B cell (primary cell): ENCODE measurements at regions not wholly inside any gene's neighbourhood (a gene's known extent, or its start where the extent isn't known, plus 50 kb on each side); places are given as distances from the start of the nearest gene placed in this dataset.

ENCODE experiments used
- ATAC-seq: fragments of 200-7000 bp; cut with Tn5 transposase; one replicate; pipeline ENCODE4 v1.10.0; 2021; ENCODE audit warnings: low read depth, mild to moderate bottlenecking, moderate number of reproducible peaks, moderate library complexity
- CTCF ChIA-PET: fragments of 350-600 bp; sonication (Branson Sonifier 250); formaldehyde crosslinking; loops from one replicate; lab custom pipeline; 2021; ENCODE audit warnings: antibody characterized with exemption, inconsistent platforms; lab: Charles Lee
- POLR2A ChIA-PET: fragments of 350-600 bp; sonication (Branson Sonifier 250); formaldehyde crosslinking; loops from one replicate; lab custom pipeline; 2021; ENCODE audit warnings: antibody characterized with exemption; lab: Charles Lee
- DNase-seq: peaks from one replicate; pipeline ENCODE4 v3.0.0; 2013
- H2AFZ ChIP-seq: 2 replicates; pipeline ENCODE4 v1.6.1; 2012; ENCODE audit warnings: mild to moderate bottlenecking, low read depth, low read length; ENCODE audit not compliant: insufficient read depth, poor library complexity, severe bottlenecking
- H3K27ac ChIP-seq, 2 donors: 1 replicate in 1 of 2; 2 replicates in 1 of 2; pipeline ENCODE4 v1.5.1; 2012 to 2013; ENCODE audit warnings: low read length in 2 of 2, mild to moderate bottlenecking in 2 of 2, moderate library complexity in 1 of 2
- H3K27me3 ChIP-seq, 4 experiments: fragments of 200-600 bp in 1 of 4; sonication (generic) in 1 of 4; replicated peaks in 1 of 4; 1 replicate in 2 of 4; 2 replicates in 2 of 4; pipeline versions ENCODE4 v1.6.1 to v1.7.0; 2013 to 2016; ENCODE audit warnings: low read length in 3 of 4, mild to moderate bottlenecking in 2 of 4, mixed read lengths in 1 of 4, moderate library complexity in 1 of 4; ENCODE audit not compliant: insufficient read depth in 4 of 4, control insufficient read depth in 3 of 4; ENCODE audit errors: control extremely low read depth in 1 of 4
- H3K36me3 ChIP-seq, 2 experiments: replicated peaks in 1 of 2; 1 replicate in 1 of 2; 2 replicates in 1 of 2; pipeline versions ENCODE4 v1.6.1 to v1.7.1; 2013; ENCODE audit warnings: low read length in 1 of 2; ENCODE audit not compliant: insufficient read depth in 2 of 2, control insufficient read depth in 1 of 2; ENCODE audit errors: control extremely low read depth in 1 of 2, extremely low read depth in 1 of 2
- H3K4me1 ChIP-seq, 2 donors: fragments of 200-600 bp in 1 of 2; sonication (generic) in 1 of 2; 1 replicate in 1 of 2; 2 replicates in 1 of 2; pipeline versions ENCODE4 v1.5.1 to v1.6.1; 2013 to 2017; ENCODE audit warnings: low read length in 2 of 2; ENCODE audit not compliant: control insufficient read depth in 2 of 2, insufficient read depth in 2 of 2
- H3K4me2 ChIP-seq: replicated peaks from 2 replicates; pipeline ENCODE3; 2012; ENCODE audit warnings: mild to moderate bottlenecking, low read depth, low read length; ENCODE audit not compliant: poor library complexity, severe bottlenecking
- H3K4me3 ChIP-seq, 5 experiments: fragments of 200-600 bp in 1 of 5; sonication (generic) in 1 of 5; 1 replicate in 3 of 5; 2 replicates in 2 of 5; pipeline versions ENCODE4 v1.5.1 to v1.7.0; 2011 to 2016; ENCODE audit warnings: low read length in 4 of 5, mild to moderate bottlenecking in 4 of 5, low read depth in 2 of 5, control low read depth in 1 of 5, moderate library complexity in 1 of 5; ENCODE audit not compliant: insufficient read depth in 1 of 5; ENCODE audit errors: control extremely low read depth in 1 of 5, extremely low read depth in 1 of 5
- H3K79me2 ChIP-seq: fragments of 200-600 bp; sonication (generic); one replicate; pipeline ENCODE4 v1.6.0; 2016; ENCODE audit warnings: low read length; ENCODE audit not compliant: control insufficient read depth, insufficient read depth
- H3K9ac ChIP-seq: fragments of 200-600 bp; sonication (generic); 2 replicates; pipeline ENCODE4 v1.6.1; 2017; ENCODE audit warnings: mild to moderate bottlenecking, low read length, moderate library complexity
- H3K9me3 ChIP-seq, 3 donors: one replicate each; pipeline versions ENCODE4 v1.6.1 to v1.7.1; 2013; ENCODE audit warnings: low read length in 2 of 3; ENCODE audit not compliant: control insufficient read depth in 2 of 3, insufficient read depth in 1 of 3; ENCODE audit errors: control extremely low read depth in 1 of 3
- H4K20me1 ChIP-seq: 2 replicates; pipeline ENCODE4 v1.6.0; 2012; ENCODE audit warnings: mild to moderate bottlenecking, low read length; ENCODE audit not compliant: insufficient read depth, control insufficient read depth, poor library complexity, severe bottlenecking
- H3K27ac Mint-ChIP-seq: one replicate; pipeline ENCODE4 v1.8.0; 2021; ENCODE audit warnings: mixed read lengths
- H3K27me3 Mint-ChIP-seq: one replicate; pipeline ENCODE4 v1.8.0; 2021; ENCODE audit warnings: mixed read lengths
- H3K4me1 Mint-ChIP-seq: one replicate; pipeline ENCODE4 v1.8.0; 2021; ENCODE audit warnings: mixed read lengths
- H3K4me3 Mint-ChIP-seq: one replicate; pipeline ENCODE4 v1.8.0; 2021; ENCODE audit warnings: mixed read lengths
- H3K9me3 Mint-ChIP-seq: one replicate; pipeline ENCODE4 v1.8.0; 2022; ENCODE audit warnings: mixed read lengths; ENCODE audit not compliant: insufficient read depth
- EZH2 ChIP-seq: IDR thresholded peaks from 2 replicates; pipeline ENCODE4 v1.6.1; 2012; ENCODE audit warnings: borderline replicate concordance, low read depth, mild to moderate bottlenecking, moderate library complexity, low read length; ENCODE audit not compliant: insufficient read depth, poor library complexity, severe bottlenecking
- WGBS: methylation state at CpG from one replicate; pipeline ENCODE4 v1.1.5; 2013; ENCODE audit warnings: missing lambda C conversion rate; ENCODE audit not compliant: insufficient coverage; 5-methylcytosine and 5-hydroxymethylcytosine counted together
- intact Hi-C: fragments of 100-400 bp; cut with micrococcal nuclease; formaldehyde crosslinking; loops from one replicate; pipeline ENCODE4 v1.10.0; 2022
- TF ChIP-seq, protein P1 (sequence below): fragments of 200-600 bp; IDR thresholded peaks from one replicate; pipeline ENCODE4 v1.8.0; 2022; ENCODE audit warnings: antibody characterized with exemption, mild to moderate bottlenecking

DNA sequence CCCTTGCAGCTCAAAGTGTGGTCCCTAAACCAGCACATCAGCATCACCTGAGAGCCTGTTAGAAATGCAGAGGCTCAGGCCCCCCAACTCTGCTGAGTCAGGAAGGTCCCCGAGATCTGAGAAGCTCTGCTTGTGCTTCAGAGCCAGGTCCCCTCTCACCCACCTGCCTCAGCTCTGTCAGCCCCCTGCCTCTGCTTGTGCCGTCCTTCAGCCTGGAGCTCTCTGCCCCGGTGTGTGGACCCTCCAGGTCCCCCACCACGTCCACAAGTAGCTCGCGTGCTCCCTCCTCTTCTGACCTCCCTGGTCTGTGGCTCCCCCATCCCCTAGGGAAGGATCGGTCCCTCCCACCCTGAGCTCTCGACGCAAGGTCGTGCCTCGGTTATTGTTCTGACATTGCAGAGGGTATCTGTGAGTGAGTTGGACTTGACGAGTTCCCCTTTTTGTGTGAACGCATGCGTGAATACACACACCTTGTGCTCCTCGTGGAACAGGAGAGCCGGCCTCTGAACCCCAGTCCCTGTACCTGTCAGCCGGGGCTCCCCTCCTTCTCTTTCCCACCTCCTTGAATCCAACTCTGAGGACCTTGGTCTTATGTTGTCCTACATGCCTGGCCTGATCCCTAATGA lies 75.5 kb upstream of the TAF1B start:
- Mint-ChIP-seq H3K27ac (no peak overlapping the region), H3K27me3 (peaks cover 24% of the 10 kb centered on the region), H3K4me1 (peaks cover 30% of the 10 kb centered on the region), H3K4me3 (peak overlapping the region; percentile 20), H3K9me3 (no peaks in the 10 kb centered on the region)
- no peak overlapping the region for H3K27ac ChIP-seq
- H3K9me3 ChIP-seq = no peaks in the 10 kb centered on the region
- TF ChIP-seq, protein P1, sequence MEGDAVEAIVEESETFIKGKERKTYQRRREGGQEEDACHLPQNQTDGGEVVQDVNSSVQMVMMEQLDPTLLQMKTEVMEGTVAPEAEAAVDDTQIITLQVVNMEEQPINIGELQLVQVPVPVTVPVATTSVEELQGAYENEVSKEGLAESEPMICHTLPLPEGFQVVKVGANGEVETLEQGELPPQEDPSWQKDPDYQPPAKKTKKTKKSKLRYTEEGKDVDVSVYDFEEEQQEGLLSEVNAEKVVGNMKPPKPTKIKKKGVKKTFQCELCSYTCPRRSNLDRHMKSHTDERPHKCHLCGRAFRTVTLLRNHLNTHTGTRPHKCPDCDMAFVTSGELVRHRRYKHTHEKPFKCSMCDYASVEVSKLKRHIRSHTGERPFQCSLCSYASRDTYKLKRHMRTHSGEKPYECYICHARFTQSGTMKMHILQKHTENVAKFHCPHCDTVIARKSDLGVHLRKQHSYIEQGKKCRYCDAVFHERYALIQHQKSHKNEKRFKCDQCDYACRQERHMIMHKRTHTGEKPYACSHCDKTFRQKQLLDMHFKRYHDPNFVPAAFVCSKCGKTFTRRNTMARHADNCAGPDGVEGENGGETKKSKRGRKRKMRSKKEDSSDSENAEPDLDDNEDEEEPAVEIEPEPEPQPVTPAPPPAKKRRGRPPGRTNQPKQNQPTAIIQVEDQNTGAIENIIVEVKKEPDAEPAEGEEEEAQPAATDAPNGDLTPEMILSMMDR = no peak
- TF ChIP-seq EZH2 = no peak
- H3K36me3 ChIP-seq = no peaks in the 10 kb centered on the region
- no peak overlapping the region for H3K9ac ChIP-seq
- H3K4me1 ChIP-seq = peaks cover 24 to 37% of the 10 kb centered on the region in 2 donors
- 52% methylated on average over 10 of the region's 17 CpGs for WGBS
- ATAC-seq = peak; percentile 51
- peaks cover 0 to 12% (median 4%) of the 10 kb centered on the region in 4 experiments for H3K27me3 ChIP-seq
- ChIA-PET POLR2A (interaction anchor here (0.6 kb wide), 1 partner anchor 336 kb away, joined by 6 read pairs; no protein-coding TSS in a partner anchor), CTCF (no interaction called here)
- peak; percentile 59 for DNase-seq
- H3K79me2 ChIP-seq = no peaks in the 10 kb centered on the region
- peak overlapping the region; percentile 53 for H3K4me2 ChIP-seq
- H3K4me3 ChIP-seq = no peak overlapping the region
- peak overlapping the region; percentile 54 for H2AFZ ChIP-seq
- no peaks in the 10 kb centered on the region for H4K20me1 ChIP-seq
- intact Hi-C loops = no loop called here

DNA sequence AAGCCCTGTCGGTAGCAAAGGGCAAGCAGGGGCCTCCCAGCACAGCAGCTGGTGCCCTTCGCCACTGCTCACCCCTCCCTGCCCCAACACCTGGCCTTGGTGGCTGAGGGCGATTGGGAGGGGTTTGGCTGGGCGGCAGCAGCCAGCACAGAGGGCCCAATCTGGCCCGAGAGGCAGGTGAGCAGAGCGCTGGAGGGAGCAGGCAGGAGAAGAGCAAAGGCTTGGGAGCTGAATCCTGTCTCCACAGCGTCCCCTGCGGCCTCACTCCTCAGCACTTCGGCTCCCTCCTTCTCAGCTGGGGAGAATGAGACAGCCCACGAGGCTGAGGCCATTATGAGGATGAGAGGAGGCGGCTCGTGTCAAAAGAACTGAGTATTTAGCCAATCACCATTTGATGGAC lies 74.9 kb upstream of the TAF1B start:
- ATAC-seq (no peak), DNase-seq (no peak)
- Mint-ChIP-seq H3K27me3 (peaks cover 24% of the 10 kb centered on the region), H3K4me1 (peaks cover 30% of the 10 kb centered on the region), H3K4me3 (peak overlapping the region; percentile 20), H3K27ac (no peak overlapping the region), H3K9me3 (no peaks in the 10 kb centered on the region)
- Histone ChIP-seq H4K20me1 (no peaks in the 10 kb centered on the region), H3K79me2 (no peaks in the 10 kb centered on the region), H3K9ac (no peak overlapping the region), H3K4me2 (peak overlapping the region; percentile 53), H3K4me1 (peaks cover 24 to 37% of the 10 kb centered on the region in 2 donors), H3K27ac (no peak overlapping the region), H3K27me3 (peaks cover 0 to 12% (median 4%) of the 10 kb centered on the region in 4 experiments), H3K4me3 (no peak overlapping the region), H3K9me3 (no peaks in the 10 kb centered on the region), H3K36me3 (no peaks in the 10 kb centered on the region), H2AFZ (peak overlapping the region; percentile 54)
- POLR2A ChIA-PET = interaction anchor here (0.9 kb wide), 1 partner anchor 50 kb away, joined by 3 read pairs; no protein-coding TSS in a partner anchor
- intact Hi-C loops = no loop called here
- WGBS = 60% methylated on average over 12 of the region's 12 CpGs
- CTCF ChIA-PET = interaction anchor here (1.0 kb wide), 1 partner anchor 33 kb away, joined by 3 read pairs; no protein-coding TSS in a partner anchor
- TF ChIP-seq, protein P1 = no peak
- TF ChIP-seq EZH2 = no peak
